ENCODE measurements at regions not wholly inside any gene's neighbourhood (a gene's known extent, or its start where the extent isn't known, plus 50 kb on each side); places are given as distances from the start of the nearest gene placed in this dataset.

GRCh38 chr20:48241482-48241881 is 456.2 kb upstream of the SULF2 start:
- no peak for TF ChIP-seq EZH2 (IDR thresholded peaks at IDR 0.05; ENCODE audit: borderline replicate concordance, low read depth, low read length, severe bottlenecking)
- TF ChIP-seq CTCF (IDR thresholded peaks at IDR 0.05; ENCODE audit: borderline replicate concordance, extremely low read depth, low read length, poor library complexity, severe bottlenecking) = no peak
- no peaks in the 10 kb centered on the region for H3K4me1 ChIP-seq (ENCODE audit: insufficient read depth, low read length)
- H3K4me3 ChIP-seq (ENCODE audit: low read depth in 1 of 2, low read length in 2 of 2) = no peak overlapping the region
- DNase-seq (no peak), ATAC-seq (ENCODE audit: insufficient read depth, low read depth) (no peak)
- H3K27me3 ChIP-seq (ENCODE audit: insufficient read depth, low read length, poor library complexity) = no peaks in the 10 kb centered on the region
- no peak overlapping the region for H3K27ac ChIP-seq (ENCODE audit: low read length)
- H3K79me2 ChIP-seq (ENCODE audit: insufficient read depth, low read length) = no peaks in the 10 kb centered on the region
- H3K36me3 ChIP-seq (ENCODE audit: insufficient read depth, low read length) = no peaks in the 10 kb centered on the region
- no peak overlapping the region for H2AFZ ChIP-seq (ENCODE audit: low read depth, low read length)
- no peak overlapping the region for H3K4me2 ChIP-seq (ENCODE audit: insufficient read depth, low read length)
- no peaks in the 10 kb centered on the region for H4K20me1 ChIP-seq (ENCODE audit: insufficient read depth, low read length)
- no peaks in the 10 kb centered on the region for H3K9me3 ChIP-seq (ENCODE audit: insufficient read depth, low read length, severe bottlenecking)
- H3K9ac ChIP-seq (ENCODE audit: low read depth, low read length) = no peak overlapping the region

- Histone ChIP-seq H2AFZ (ENCODE audit: low read depth, low read length) (no peak overlapping the region), H3K4me2 (ENCODE audit: insufficient read depth, low read length) (no peak overlapping the region), H4K20me1 (ENCODE audit: insufficient read depth, low read length) (no peaks in the 10 kb centered on the region), H3K36me3 (ENCODE audit: insufficient read depth, low read length) (no peaks in the 10 kb centered on the region), H3K79me2 (ENCODE audit: insufficient read depth, low read length) (no peaks in the 10 kb centered on the region), H3K27me3 (ENCODE audit: insufficient read depth, low read length, poor library complexity) (no peaks in the 10 kb centered on the region), H3K27ac (ENCODE audit: low read length) (no peak overlapping the region), H3K4me1 (ENCODE audit: insufficient read depth, low read length) (no peaks in the 10 kb centered on the region), H3K4me3 (ENCODE audit: low read depth in 1 of 2, low read length in 2 of 2) (no peak overlapping the region), H3K9ac (ENCODE audit: low read depth, low read length) (no peak overlapping the region), H3K9me3 (ENCODE audit: insufficient read depth, low read length, severe bottlenecking) (no peaks in the 10 kb centered on the region)
- no peak for TF ChIP-seq EZH2 (IDR thresholded peaks at IDR 0.05; ENCODE audit: borderline replicate concordance, low read depth, low read length, severe bottlenecking)
- TF ChIP-seq CTCF (IDR thresholded peaks at IDR 0.05; ENCODE audit: borderline replicate concordance, extremely low read depth, low read length, poor library complexity, severe bottlenecking) = no peak
- no peak for ATAC-seq (ENCODE audit: insufficient read depth, low read depth)
- no peak for DNase-seq
Observed at GRCh38 chr20:48238781-48239180, 453.5 kb upstream of the SULF2 start.

- H3K9me3 ChIP-seq (ENCODE audit: insufficient read depth, low read length, severe bottlenecking) = no peaks in the 10 kb centered on the region
- DNase-seq (no peak), ATAC-seq (ENCODE audit: insufficient read depth, low read depth) (no peak)
- H3K79me2 ChIP-seq (ENCODE audit: insufficient read depth, low read length) = no peaks in the 10 kb centered on the region
- no peaks in the 10 kb centered on the region for H3K36me3 ChIP-seq (ENCODE audit: insufficient read depth, low read length)
- H3K27me3 ChIP-seq (ENCODE audit: insufficient read depth, low read length, poor library complexity) = no peaks in the 10 kb centered on the region
- no peak overlapping the region for H3K9ac ChIP-seq (ENCODE audit: low read depth, low read length)
- no peak overlapping the region for H2AFZ ChIP-seq (ENCODE audit: low read depth, low read length)
- no peak overlapping the region for H3K27ac ChIP-seq (ENCODE audit: low read length)
- TF ChIP-seq CTCF (IDR thresholded peaks at IDR 0.05; ENCODE audit: borderline replicate concordance, extremely low read depth, low read length, poor library complexity, severe bottlenecking) = no peak
- no peak for TF ChIP-seq EZH2 (IDR thresholded peaks at IDR 0.05; ENCODE audit: borderline replicate concordance, low read depth, low read length, severe bottlenecking)
- no peak overlapping the region for H3K4me3 ChIP-seq (ENCODE audit: low read depth in 1 of 2, low read length in 2 of 2)
- H3K4me2 ChIP-seq (ENCODE audit: insufficient read depth, low read length) = no peak overlapping the region
- peaks cover 2% of the 10 kb centered on the region for H3K4me1 ChIP-seq (ENCODE audit: insufficient read depth, low read length)
- no peaks in the 10 kb centered on the region for H4K20me1 ChIP-seq (ENCODE audit: insufficient read depth, low read length)
Observed at GRCh38 chr20:48238326-48238725, 453.0 kb upstream of the SULF2 start.
